ENCODE measurements at regions not wholly inside any gene's neighbourhood (a gene's known extent, or its start where the extent isn't known, plus 50 kb on each side); places are given as distances from the start of the nearest gene placed in this dataset.

- Histone ChIP-seq H3K36me3 (no peaks in the 10 kb centered on the region), H3K27ac (no peak overlapping the region), H3K27me3 (no peaks in the 10 kb centered on the region), H3K9me3 (ENCODE audit: low read depth) (no peaks in the 10 kb centered on the region), H3K4me3 (peak overlapping the region; percentile 34), H3K4me1 (ENCODE audit: low read depth) (peaks cover 44% of the 10 kb centered on the region)
- DNase-seq (ENCODE audit: low read depth in 1 of 2, low spot score in 1 of 2) = no peak
- TF ChIP-seq CTCF (IDR thresholded peaks at IDR 0.05; ENCODE audit: low read depth, low read length) = no peak
Measured at GRCh38 chr16:85170066-85170491, 57.8 kb upstream of the CIBAR2 start.

- no peak for DNase-seq (ENCODE audit: low read depth in 1 of 2, low spot score in 1 of 2)
- Histone ChIP-seq H3K27me3 (no peaks in the 10 kb centered on the region), H3K4me3 (peak overlapping the region; percentile 34), H3K4me1 (ENCODE audit: low read depth) (peaks cover 44% of the 10 kb centered on the region), H3K9me3 (ENCODE audit: low read depth) (no peaks in the 10 kb centered on the region), H3K27ac (no peak overlapping the region), H3K36me3 (no peaks in the 10 kb centered on the region)
- no peak for TF ChIP-seq CTCF (IDR thresholded peaks at IDR 0.05; ENCODE audit: low read depth, low read length)
Measured at GRCh38 chr16:85170590-85171003, 58.3 kb upstream of the CIBAR2 start.

- DNase-seq (ENCODE audit: low read depth in 1 of 2, low spot score in 1 of 2) = no peak
- H3K27me3 ChIP-seq = no peaks in the 10 kb centered on the region
- H3K9me3 ChIP-seq (ENCODE audit: low read depth) = no peaks in the 10 kb centered on the region
- peaks cover 44% of the 10 kb centered on the region for H3K4me1 ChIP-seq (ENCODE audit: low read depth)
- H3K4me3 ChIP-seq = peak overlapping the region; percentile 23
- no peak overlapping the region for H3K27ac ChIP-seq
- H3K36me3 ChIP-seq = no peaks in the 10 kb centered on the region
- TF ChIP-seq CTCF (IDR thresholded peaks at IDR 0.05; ENCODE audit: low read depth, low read length) = no peak
Measured at GRCh38 chr16:85171004-85171758, 58.9 kb upstream of the CIBAR2 start.

- H3K27ac ChIP-seq = peak overlapping the region; percentile 7
- DNase-seq (ENCODE audit: low read depth in 1 of 2, low spot score in 1 of 2) = no peak
- TF ChIP-seq CTCF (IDR thresholded peaks at IDR 0.05; ENCODE audit: low read depth, low read length) = no peak
- H3K36me3 ChIP-seq = no peaks in the 10 kb centered on the region
- H3K9me3 ChIP-seq (ENCODE audit: low read depth) = no peaks in the 10 kb centered on the region
- peaks cover 47% of the 10 kb centered on the region for H3K4me1 ChIP-seq (ENCODE audit: low read depth)
- peak overlapping the region; percentile 23 for H3K4me3 ChIP-seq
- H3K27me3 ChIP-seq = no peaks in the 10 kb centered on the region
Measured at GRCh38 chr16:85171759-85172454, 59.6 kb upstream of the CIBAR2 start.

- TF ChIP-seq CTCF (IDR thresholded peaks at IDR 0.05; ENCODE audit: low read depth, low read length) = peak; percentile 37
- H3K27ac ChIP-seq = peak overlapping the region; percentile 7
- DNase-seq (ENCODE audit: low read depth in 1 of 2, low spot score in 1 of 2) = peak in 1 of 2 donors; percentile 60
- H3K36me3 ChIP-seq = no peaks in the 10 kb centered on the region
- no peaks in the 10 kb centered on the region for H3K9me3 ChIP-seq (ENCODE audit: low read depth)
- no peaks in the 10 kb centered on the region for H3K27me3 ChIP-seq
- peaks cover 48% of the 10 kb centered on the region for H3K4me1 ChIP-seq (ENCODE audit: low read depth)
- H3K4me3 ChIP-seq = peak overlapping the region; percentile 23
Measured at GRCh38 chr16:85172455-85173145, 60.3 kb upstream of the CIBAR2 start.
